ENCODE measurements at regions not wholly inside any gene's neighbourhood (a gene's known extent, or its start where the extent isn't known, plus 50 kb on each side); places are given as distances from the start of the nearest gene placed in this dataset.

DNA sequence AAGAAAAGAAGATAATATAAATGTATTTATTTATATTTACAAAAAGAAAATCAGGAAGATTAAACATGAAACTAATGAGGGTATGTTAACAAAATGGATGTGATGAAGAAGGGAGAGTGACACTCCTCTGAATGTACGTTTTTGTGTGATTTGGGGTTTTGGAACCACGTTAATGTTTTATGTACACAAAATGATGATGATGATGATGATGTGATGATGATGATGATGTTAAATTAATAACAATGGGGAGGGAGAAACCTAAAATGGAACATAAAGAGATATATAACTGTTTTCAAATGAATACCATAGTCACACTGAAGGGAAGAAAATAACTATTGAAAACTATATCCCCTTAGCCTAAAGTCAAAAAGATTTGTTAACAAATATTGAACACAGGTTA, 143.1 kb downstream of the RCN1 start:
- H3K9ac ChIP-seq (ENCODE audit: low read depth, low read length, poor library complexity, severe bottlenecking): no peak overlapping the region
- H3K9me3 ChIP-seq (ENCODE audit: insufficient read depth, low read depth, low read length): no peaks in the 10 kb centered on the region
- H3K4me3 ChIP-seq (ENCODE audit: low read length, poor library complexity, severe bottlenecking): no peak overlapping the region
- no peaks in the 10 kb centered on the region for H3F3A ChIP-seq (ENCODE audit: low read depth)
- TF ChIP-seq, protein P1, sequence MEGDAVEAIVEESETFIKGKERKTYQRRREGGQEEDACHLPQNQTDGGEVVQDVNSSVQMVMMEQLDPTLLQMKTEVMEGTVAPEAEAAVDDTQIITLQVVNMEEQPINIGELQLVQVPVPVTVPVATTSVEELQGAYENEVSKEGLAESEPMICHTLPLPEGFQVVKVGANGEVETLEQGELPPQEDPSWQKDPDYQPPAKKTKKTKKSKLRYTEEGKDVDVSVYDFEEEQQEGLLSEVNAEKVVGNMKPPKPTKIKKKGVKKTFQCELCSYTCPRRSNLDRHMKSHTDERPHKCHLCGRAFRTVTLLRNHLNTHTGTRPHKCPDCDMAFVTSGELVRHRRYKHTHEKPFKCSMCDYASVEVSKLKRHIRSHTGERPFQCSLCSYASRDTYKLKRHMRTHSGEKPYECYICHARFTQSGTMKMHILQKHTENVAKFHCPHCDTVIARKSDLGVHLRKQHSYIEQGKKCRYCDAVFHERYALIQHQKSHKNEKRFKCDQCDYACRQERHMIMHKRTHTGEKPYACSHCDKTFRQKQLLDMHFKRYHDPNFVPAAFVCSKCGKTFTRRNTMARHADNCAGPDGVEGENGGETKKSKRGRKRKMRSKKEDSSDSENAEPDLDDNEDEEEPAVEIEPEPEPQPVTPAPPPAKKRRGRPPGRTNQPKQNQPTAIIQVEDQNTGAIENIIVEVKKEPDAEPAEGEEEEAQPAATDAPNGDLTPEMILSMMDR (conservative IDR thresholded peaks at IDR 0.05; ENCODE audit: low read length): no peak
- no peak for TF ChIP-seq EZH2phosphoT487 (IDR thresholded peaks at IDR 0.05; ENCODE audit: borderline replicate concordance)
- H4K20me1 ChIP-seq (ENCODE audit: insufficient read depth, low read length, poor library complexity, severe bottlenecking): no peaks in the 10 kb centered on the region
- H3K4me1 ChIP-seq (ENCODE audit: insufficient read depth, low read length, poor library complexity, severe bottlenecking): peaks cover 4% of the 10 kb centered on the region
- no peak overlapping the region for H2AFZ ChIP-seq (ENCODE audit: low read length)
- H3K9me2 ChIP-seq (replicated peaks; ENCODE audit: low read depth, low read length): no peaks in the 10 kb centered on the region
- no peaks in the 10 kb centered on the region for H3K36me3 ChIP-seq (ENCODE audit: insufficient read depth, low read length)
- H3K4me2 ChIP-seq (ENCODE audit: low read depth, low read length, poor library complexity, severe bottlenecking): no peak overlapping the region
- no peaks in the 10 kb centered on the region for H3K79me2 ChIP-seq (ENCODE audit: insufficient read depth, low read length)
- peaks cover 5% of the 10 kb centered on the region for H3K27me3 ChIP-seq (ENCODE audit: insufficient read depth, low read length, poor library complexity, severe bottlenecking)

DNA sequence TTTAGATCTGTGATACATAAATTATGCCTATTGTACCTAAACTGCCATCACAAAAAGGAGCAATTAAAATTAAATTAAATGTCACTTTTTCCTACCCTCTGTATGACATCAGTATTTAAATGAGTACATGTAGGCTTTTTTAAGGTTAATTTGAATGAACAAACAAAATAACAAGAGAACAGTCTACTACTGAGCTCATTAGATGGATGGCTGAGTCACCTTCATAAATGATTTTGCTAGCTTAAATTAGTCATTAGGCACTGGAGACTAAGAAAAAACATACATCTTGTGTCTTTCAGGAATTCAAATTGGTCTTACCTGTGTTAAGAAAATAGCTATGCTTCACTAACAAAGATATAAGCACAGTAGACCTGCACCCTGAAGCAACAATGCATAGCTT, 153.6 kb downstream of the RCN1 start:
- Histone ChIP-seq H3K36me3 (ENCODE audit: insufficient read depth, low read length) (no peaks in the 10 kb centered on the region), H3K4me1 (ENCODE audit: insufficient read depth, low read length, poor library complexity, severe bottlenecking) (no peaks in the 10 kb centered on the region), H3K4me2 (ENCODE audit: low read depth, low read length, poor library complexity, severe bottlenecking) (no peak overlapping the region), H3K9me2 (replicated peaks; ENCODE audit: low read depth, low read length) (no peaks in the 10 kb centered on the region), H2AFZ (ENCODE audit: low read length) (no peak overlapping the region), H3K27me3 (ENCODE audit: insufficient read depth, low read length, poor library complexity, severe bottlenecking) (no peaks in the 10 kb centered on the region), H3K9ac (ENCODE audit: low read depth, low read length, poor library complexity, severe bottlenecking) (no peak overlapping the region), H3K79me2 (ENCODE audit: insufficient read depth, low read length) (no peaks in the 10 kb centered on the region), H3K9me3 (ENCODE audit: insufficient read depth, low read depth, low read length) (no peaks in the 10 kb centered on the region), H3F3A (ENCODE audit: low read depth) (no peaks in the 10 kb centered on the region), H4K20me1 (ENCODE audit: insufficient read depth, low read length, poor library complexity, severe bottlenecking) (no peaks in the 10 kb centered on the region), H3K4me3 (ENCODE audit: low read length, poor library complexity, severe bottlenecking) (no peak overlapping the region)
- TF ChIP-seq, protein P1 (conservative IDR thresholded peaks at IDR 0.05; ENCODE audit: low read length): no peak
- TF ChIP-seq EZH2phosphoT487 (IDR thresholded peaks at IDR 0.05; ENCODE audit: borderline replicate concordance): no peak

- Histone ChIP-seq H3F3A (ENCODE audit: low read depth) (no peaks in the 10 kb centered on the region), H3K4me1 (ENCODE audit: insufficient read depth, low read length, poor library complexity, severe bottlenecking) (no peaks in the 10 kb centered on the region), H2AFZ (ENCODE audit: low read length) (no peak overlapping the region), H3K27me3 (ENCODE audit: insufficient read depth, low read length, poor library complexity, severe bottlenecking) (no peaks in the 10 kb centered on the region), H3K9me2 (replicated peaks; ENCODE audit: low read depth, low read length) (no peaks in the 10 kb centered on the region), H3K9me3 (ENCODE audit: insufficient read depth, low read depth, low read length) (no peaks in the 10 kb centered on the region), H4K20me1 (ENCODE audit: insufficient read depth, low read length, poor library complexity, severe bottlenecking) (no peaks in the 10 kb centered on the region), H3K4me3 (ENCODE audit: low read length, poor library complexity, severe bottlenecking) (no peak overlapping the region), H3K79me2 (ENCODE audit: insufficient read depth, low read length) (no peaks in the 10 kb centered on the region), H3K9ac (ENCODE audit: low read depth, low read length, poor library complexity, severe bottlenecking) (no peak overlapping the region), H3K36me3 (ENCODE audit: insufficient read depth, low read length) (no peaks in the 10 kb centered on the region), H3K4me2 (ENCODE audit: low read depth, low read length, poor library complexity, severe bottlenecking) (no peak overlapping the region)
- TF ChIP-seq, protein P1 (conservative IDR thresholded peaks at IDR 0.05; ENCODE audit: low read length): no peak
- TF ChIP-seq EZH2phosphoT487 (IDR thresholded peaks at IDR 0.05; ENCODE audit: borderline replicate concordance): no peak
Measured at GRCh38 chr11:32253706-32254105, 162.8 kb downstream of the RCN1 start.
